Lower leg skin (tissue), 4 donors: ENCODE measurements at regions not wholly inside any gene's neighbourhood (a gene's known extent, or its start where the extent isn't known, plus 50 kb on each side); places are given as distances from the start of the nearest gene placed in this dataset.

Experiments used
- DNase-seq, 2 donors: peaks; one replicate each; pipeline ENCODE4 v3.0.0-alpha.2; 2019; ENCODE audit warnings: low spot score in 2 of 2
- H3K4me3 ChIP-seq: fragments of 200-600 bp; sonication (generic); 2 replicates; pipeline ENCODE4 v1.5.1; 2017; ENCODE audit warnings: mild to moderate bottlenecking, low read depth; ENCODE audit not compliant: poor library complexity, severe bottlenecking
- CTCF ChIP-seq, 3 donors: fragments of 450-650 bp; IDR thresholded peaks; one replicate each; pipeline ENCODE4 v1.5.1; 2016; ENCODE audit warnings: antibody characterized with exemption in 3 of 3, mild to moderate bottlenecking in 3 of 3, moderate library complexity in 2 of 3
- POLR2A ChIP-seq, 2 donors: fragments of 450-650 bp; IDR thresholded peaks; one replicate each; pipeline ENCODE4 v1.6.1; 2016 to 2017; ENCODE audit warnings: antibody characterized with exemption in 2 of 2, mild to moderate bottlenecking in 1 of 2, moderate library complexity in 1 of 2
- WGBS, 2 donors: methylation state at CpG; one replicate each; pipeline ENCODE4 v1.1.5; 2018; 5-methylcytosine and 5-hydroxymethylcytosine counted together
- intact Hi-C: fragments of 100-400 bp; cut with DNase I; formaldehyde crosslinking; loops from one replicate; pipeline ENCODE4 v1.15.0; 2023; ENCODE audit warnings: low total_unique reads

GRCh38 chr3:166900866-166901577 is 479.1 kb downstream of the ZBBX start:
- WGBS, 2 donors: 55 to 70% methylated on average over 3 of the region's 3 CpGs
- intact Hi-C loops: no loop called here
- DNase-seq: no peak
- TF ChIP-seq POLR2A (IDR thresholded peaks at IDR 0.05): no peak
- no peak for TF ChIP-seq CTCF (IDR thresholded peaks at IDR 0.05)
- H3K4me3 ChIP-seq: no peak overlapping the region

GRCh38 chr3:166897811-166898210 is 482.3 kb downstream of the ZBBX start:
- no peak for TF ChIP-seq POLR2A (IDR thresholded peaks at IDR 0.05)
- TF ChIP-seq CTCF (IDR thresholded peaks at IDR 0.05): no peak
- 71 to 89% methylated on average over 1 of the region's 1 CpG for WGBS, 2 donors
- H3K4me3 ChIP-seq: no peak overlapping the region
- intact Hi-C loops: no loop called here
- DNase-seq: no peak

GRCh38 chr3:166889241-166889640 is 490.9 kb downstream of the ZBBX start:
- intact Hi-C loops: no loop called here
- WGBS, 2 donors: 65 to 73% methylated on average over 2 of the region's 2 CpGs
- TF ChIP-seq CTCF (IDR thresholded peaks at IDR 0.05): no peak
- no peak for TF ChIP-seq POLR2A (IDR thresholded peaks at IDR 0.05)
- H3K4me3 ChIP-seq: no peak overlapping the region
- DNase-seq: no peak

GRCh38 chr3:166879661-166880060 is 500.4 kb downstream of the ZBBX start:
- WGBS, 2 donors: 86 to 91% methylated on average over 2 of the region's 2 CpGs
- intact Hi-C loops: no loop called here
- no peak for DNase-seq
- TF ChIP-seq CTCF (IDR thresholded peaks at IDR 0.05) (no peak), POLR2A (IDR thresholded peaks at IDR 0.05) (no peak)
- no peak overlapping the region for H3K4me3 ChIP-seq

GRCh38 chr3:166877971-166878370 is 502.1 kb downstream of the ZBBX start:
- no peak for TF ChIP-seq POLR2A (IDR thresholded peaks at IDR 0.05)
- no peak for TF ChIP-seq CTCF (IDR thresholded peaks at IDR 0.05)
- no peak for DNase-seq
- intact Hi-C loops: no loop called here
- H3K4me3 ChIP-seq: no peak overlapping the region
